GM18519 (cell line): ENCODE measurements at regions not wholly inside any gene's neighbourhood (a gene's known extent, or its start where the extent isn't known, plus 50 kb on each side); places are given as distances from the start of the nearest gene placed in this dataset.
A peak's percentile ranks its signal among the peaks of the same experiment; 100 is the strongest.
"Not testable (repeated sequence)": the region's sequence is repeated elsewhere in the genome, so short reads cannot be mapped to it uniquely, and the experiment has no call there.

ENCODE experiments used
- ATAC-seq: cut with Tn5 transposase; IDR thresholded peaks from one replicate; pipeline ENCODE4 v1.9.1; 2021; ENCODE audit warnings: mild to moderate bottlenecking, moderate library complexity; ENCODE audit not compliant: unreplicated experiment, low FRiP score

GRCh38 chr7:142698429-142698828 lies 50.8 kb upstream of the PRSS1 start:
- ATAC-seq = no peak

- ATAC-seq = no peak
Measured at GRCh38 chr7:142697270-142697669, 52.0 kb upstream of the PRSS1 start.

DNA sequence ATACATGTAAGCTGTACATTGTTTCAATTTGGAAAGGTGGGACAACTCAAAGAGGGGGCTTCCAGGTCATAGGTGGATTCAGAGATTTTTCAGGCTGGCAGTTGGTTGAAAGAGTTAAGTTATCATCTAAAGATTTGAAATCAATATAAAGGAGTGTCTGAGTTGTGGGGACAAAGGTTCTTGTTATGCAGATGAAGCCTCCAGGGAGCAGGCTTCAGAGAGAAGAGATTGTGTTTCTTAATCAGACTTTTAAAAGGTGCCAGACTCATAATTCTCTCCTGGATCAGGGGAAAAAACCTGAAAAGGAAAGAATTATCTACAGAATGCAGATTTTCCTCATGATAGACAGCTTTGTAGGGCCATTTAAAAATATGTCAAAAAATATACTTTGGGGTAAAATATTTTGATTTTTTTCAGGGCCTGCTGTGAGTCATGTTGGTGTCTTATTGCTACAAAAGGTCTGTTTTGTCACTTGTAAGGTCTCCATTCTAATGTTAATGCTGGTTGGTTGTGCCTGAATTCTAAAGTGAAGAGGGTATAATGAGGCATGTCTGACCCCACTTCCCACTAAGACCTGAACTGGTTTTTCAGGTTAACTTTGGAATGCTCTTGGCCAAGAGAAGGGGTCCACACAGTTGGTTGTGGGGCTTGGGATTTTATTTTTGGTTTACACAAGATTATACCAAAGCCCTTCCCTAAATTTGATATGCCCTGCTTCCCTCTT lies 52.7 kb upstream of the PRSS1 start:
- ATAC-seq = no peak

DNA sequence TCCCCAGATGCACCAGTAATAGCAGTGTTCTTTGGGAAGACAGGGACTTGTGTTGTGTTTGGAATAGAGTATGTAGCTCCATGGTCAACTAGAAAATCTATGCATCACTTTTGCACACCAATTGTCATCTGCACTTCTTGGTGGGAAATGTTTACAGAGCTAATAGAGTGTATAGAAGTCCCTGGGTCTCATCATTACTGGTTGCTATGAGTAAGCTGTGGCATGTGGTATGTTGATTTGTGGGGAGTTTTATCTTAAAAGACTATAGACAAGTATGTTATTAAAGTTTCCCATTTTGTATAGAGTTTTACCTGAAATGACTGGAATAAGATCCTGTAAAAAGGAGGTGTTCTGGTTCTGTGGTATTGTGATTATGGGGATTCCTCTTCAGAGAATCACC lies 55.4 kb upstream of the PRSS1 start:
- no peak for ATAC-seq

DNA sequence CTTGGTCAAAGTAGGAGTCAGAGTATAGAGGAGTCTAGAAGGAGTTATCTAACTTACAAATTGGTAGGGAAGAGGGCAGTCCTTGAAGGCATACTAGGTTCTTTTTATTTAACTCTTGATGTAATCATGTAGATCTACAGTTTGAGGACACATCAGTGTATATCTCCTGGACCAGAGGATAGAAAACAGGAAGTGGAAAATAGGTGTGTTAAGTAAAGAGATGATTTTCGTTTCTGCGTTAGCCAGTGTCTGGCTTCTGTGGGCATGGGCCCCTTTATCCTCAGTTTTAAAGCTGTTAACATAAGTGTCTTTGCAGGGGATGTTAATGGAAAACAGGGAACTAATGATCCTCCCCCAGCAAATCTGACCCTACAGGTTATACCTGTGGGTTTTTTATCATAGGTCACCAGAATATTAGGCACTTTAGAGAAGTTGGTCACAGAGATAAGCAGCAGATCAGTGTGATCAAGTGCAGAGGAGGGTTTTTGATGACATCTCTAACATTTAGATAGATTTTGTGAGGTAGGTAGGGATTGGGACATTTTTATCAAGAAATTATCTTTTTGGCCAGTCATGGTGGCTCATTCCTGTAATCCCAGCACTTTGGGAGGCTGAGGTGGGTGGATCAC lies 58.6 kb upstream of the PRSS1 start:
- ATAC-seq = peak; percentile 71

DNA sequence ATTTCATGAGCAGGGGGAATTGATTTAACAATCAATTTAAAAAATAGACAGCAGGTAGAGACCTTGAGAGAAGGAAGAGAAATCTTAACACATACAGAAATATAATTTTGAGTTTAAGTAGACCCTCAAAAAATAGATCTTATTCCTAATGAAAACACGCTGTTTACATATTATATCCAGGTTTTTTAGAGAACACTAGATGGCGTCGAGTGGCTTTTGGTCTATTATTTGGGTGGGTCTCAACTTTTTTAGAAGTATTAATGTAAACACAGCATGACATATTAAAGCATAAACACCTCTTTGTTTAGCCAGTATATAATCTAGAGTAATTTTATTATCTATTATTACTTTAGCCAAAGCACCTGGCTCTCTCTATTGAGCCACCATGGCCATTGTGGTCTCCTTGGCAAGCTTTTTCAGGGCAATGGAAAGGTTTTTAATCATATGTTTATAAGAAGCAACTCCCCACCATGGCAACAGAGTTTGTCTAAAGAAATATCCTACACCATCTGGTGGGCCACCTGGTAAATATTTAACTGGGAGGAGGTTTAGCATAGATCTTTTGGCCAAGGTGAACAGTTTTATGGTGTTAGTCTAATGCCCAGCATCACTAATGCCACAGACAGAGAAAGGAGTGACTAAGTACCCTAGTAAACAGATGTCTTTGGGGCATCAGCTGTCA lies 59.7 kb upstream of the PRSS1 start:
- ATAC-seq = no peak

DNA sequence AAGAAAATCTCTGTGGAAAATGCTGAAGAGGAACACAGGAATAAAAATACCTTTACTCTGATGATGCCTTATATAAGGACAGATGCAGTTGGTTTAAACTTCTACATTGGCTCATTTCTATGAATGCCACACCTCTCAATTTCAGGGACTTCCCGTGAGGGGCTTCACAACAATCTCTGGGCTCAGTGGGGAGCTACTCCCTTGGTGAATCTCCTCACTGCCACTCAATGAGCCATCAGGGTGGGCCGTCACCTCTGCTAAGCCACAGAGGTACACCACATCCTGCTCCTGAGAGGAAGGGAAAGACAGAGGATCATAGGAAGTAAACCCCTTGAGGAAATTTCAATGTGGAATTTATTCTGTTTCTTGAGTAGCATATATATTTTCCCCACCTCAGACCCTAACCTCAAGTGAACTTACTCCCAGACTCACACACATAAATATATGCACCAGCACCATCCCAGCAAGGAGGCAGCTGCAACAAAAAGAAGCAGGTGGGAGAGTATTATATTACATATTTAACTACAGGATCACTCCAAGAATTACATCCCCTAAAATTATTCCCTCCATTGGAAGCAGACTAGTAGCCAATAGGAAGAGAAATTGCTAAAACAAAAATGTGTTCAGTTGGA lies 63.3 kb upstream of the PRSS1 start:
- ATAC-seq = no peak

GRCh38 chr7:142681314-142682092 lies 67.8 kb upstream of the PRSS1 start:
- no peak for ATAC-seq

DNA sequence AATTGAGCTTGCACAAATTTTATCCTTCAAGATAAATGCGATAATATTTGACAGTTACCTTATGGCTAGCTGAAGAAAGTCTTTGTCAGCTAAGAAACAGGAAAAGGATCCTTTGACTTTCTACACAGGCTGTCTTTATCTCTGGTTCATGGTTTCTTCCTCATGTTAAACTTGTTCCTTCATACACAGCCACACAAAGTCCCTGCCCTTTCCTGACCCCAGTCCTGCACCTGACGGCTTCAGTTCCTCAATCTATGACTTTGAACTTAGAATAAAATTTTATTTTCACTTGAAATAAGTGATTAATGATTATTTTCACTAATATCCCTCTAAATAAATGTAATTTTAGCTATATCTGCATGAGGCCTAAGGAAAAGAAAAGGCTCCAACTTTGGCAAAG lies 77.8 kb upstream of the PRSS1 start:
- no peak for ATAC-seq

- ATAC-seq = no peak
Measured at GRCh38 chr7:142670511-142670910, 78.8 kb upstream of the PRSS1 start.

DNA sequence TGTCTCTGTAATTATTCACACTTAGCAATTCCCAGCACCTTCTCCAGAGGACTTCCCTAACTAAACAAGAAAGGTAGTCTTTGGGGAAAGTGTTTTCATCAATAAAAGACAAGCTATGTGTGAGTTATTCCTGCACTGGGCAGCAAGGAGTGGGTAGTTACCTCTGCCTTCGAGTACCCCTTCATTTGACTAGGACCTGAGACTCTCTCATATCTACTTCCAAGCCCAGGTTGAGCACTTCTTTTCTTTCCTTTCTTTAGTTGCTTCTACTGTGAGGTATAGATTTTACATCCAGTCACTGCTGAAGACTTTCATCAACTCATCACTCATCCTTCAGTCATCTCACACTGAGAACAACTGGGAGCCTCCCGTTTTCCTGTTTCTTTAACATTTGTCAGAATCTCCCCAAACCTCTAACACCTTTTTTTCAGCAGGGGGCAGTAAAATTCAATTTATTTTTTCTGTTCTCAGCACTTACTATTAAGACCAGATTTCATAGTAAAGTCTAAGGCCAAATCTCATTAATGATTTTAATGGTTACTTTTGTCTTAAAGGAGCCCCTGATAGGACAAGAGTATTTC lies 80.1 kb upstream of the PRSS1 start:
- no peak for ATAC-seq

DNA sequence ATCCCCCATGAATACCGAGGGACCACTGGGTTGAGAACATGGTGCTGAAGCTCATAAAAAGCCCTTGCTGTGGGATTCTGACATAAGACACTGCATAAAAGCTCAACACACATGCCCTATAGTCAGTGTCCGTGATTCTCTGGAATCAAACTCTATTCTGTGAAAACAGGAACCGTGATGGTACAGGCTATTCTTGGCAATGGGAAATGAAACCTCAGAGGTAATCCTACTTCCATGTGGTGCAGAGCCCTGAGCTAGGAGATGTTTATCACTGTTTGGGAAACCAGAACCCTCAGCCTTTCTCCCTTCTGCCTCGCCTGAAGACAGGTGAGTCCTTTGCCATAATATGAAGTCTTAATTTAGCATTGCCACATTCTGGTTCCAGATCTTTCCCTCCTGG lies 80.8 kb upstream of the PRSS1 start:
- ATAC-seq = no peak

DNA sequence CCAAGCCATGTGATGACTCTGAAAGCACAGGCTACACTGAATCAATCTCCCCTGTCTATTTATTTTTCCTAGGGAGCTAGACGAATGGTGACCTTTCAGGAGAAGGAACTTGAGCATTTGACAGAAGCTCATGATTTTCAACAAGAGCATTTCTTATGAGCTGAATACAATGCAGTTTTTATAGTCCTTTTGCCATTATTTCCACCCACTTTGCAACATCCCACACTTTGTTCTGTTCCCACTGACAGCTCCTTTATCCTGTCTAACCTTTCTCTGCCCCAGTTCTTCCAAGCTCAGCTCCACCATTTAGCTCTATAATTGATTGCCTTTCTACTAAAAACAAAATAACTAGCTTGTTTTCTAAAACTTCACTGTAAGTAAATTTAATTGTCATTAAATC lies 91.9 kb upstream of the PRSS1 start:
- ATAC-seq = no peak

- no peak for ATAC-seq
Measured at GRCh38 chr7:142654398-142654797, 94.9 kb upstream of the PRSS1 start.

- no peak for ATAC-seq
Measured at GRCh38 chr7:142647749-142648148, 101.5 kb upstream of the PRSS1 start.

GRCh38 chr7:142646386-142647140 lies 102.7 kb upstream of the PRSS1 start:
- no peak for ATAC-seq

DNA sequence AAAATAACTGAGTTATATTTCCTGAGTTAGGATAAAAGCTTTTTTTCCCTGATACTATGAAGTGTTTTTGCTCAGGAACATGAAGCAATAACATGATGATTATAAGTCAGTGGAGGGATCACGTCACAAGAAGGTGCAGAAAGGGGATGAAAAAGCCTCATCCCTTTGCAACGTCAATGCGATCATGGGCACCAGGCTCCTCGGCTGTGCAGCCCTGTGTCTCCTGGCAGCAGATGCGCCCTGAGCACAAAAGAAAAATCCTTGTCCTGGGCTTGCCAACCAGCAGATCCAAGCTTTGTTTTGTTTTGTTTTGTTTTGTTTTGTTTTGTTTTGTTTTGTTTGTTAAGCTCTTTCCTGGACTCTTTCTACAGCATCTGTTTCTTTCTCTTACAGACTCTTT lies 103.5 kb upstream of the PRSS1 start:
- ATAC-seq = no peak

- no peak for ATAC-seq
Measured at GRCh38 chr7:142642316-142642715, 107.0 kb upstream of the PRSS1 start.

DNA sequence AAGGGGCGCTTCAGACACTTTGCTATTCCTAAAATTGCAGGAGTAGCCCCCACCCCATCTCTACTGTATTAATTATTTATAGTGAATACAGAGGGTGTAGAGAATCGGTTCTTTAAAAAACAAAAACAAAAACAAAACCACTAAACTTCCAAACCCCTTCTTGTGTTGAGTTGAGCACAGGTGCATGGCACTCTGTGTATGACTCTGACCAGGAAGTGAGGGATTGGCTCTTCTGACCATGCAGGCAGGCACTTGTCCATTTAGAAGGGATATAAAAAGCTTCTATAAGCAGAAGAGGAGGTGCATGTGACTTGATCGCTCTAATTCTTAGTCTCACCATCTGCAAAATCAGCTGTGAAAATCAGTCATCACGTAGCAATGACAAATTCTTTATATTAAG lies 108.0 kb upstream of the PRSS1 start:
- ATAC-seq = not testable (repeated sequence)

- no peak for ATAC-seq
Measured at GRCh38 chr7:142638581-142638980, 110.7 kb upstream of the PRSS1 start.
